DND-41 (cell line): ENCODE measurements at regions not wholly inside any gene's neighbourhood (a gene's known extent, or its start where the extent isn't known, plus 50 kb on each side); places are given as distances from the start of the nearest gene placed in this dataset.

Experiments used
- CTCF ChIP-seq: IDR thresholded peaks from 2 replicates; pipeline ENCODE4 v1.5.1; 2012; ENCODE audit warnings: borderline replicate concordance, low read length, moderate library complexity, mild to moderate bottlenecking; ENCODE audit not compliant: poor library complexity, severe bottlenecking; ENCODE audit errors: extremely low read depth
- EZH2 ChIP-seq: IDR thresholded peaks from 3 replicates; pipeline ENCODE4 v1.6.1; 2012; ENCODE audit warnings: borderline replicate concordance, low read depth, mild to moderate bottlenecking, moderate library complexity, low read length, inconsistent platforms; ENCODE audit not compliant: severe bottlenecking

DNA sequence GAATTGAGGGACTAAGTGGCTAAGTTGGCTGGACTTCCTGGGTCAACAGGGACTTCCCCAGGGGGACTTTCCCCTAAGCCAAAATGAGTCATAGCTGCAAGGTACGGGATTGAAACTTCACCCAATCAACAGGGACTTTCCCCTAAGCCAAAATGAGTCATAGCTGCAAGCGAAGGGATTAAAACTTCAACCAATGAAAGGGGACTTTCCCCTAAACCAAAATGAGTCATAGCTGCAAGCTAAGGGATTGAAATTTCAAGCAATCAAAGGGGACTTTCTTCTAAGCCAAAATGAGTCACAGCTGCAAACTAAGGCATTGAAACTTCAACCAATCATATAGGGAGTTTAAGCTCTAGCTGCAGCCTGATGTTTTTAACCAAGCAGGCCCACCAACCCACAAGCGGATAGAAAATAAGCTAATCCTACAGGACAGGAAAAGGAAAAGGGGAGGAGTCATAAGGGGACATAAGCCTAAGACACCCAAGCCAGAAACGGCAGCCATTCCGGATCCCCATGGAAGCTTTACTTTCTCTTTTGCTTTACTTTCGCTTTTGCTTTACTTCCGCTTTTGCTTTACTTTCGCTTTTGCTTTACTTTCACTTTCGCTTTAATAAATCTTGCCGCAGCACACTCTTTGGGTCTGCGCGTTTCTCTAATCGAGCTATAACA, 1375.4 kb upstream of the CELF4 start:
- no peak for TF ChIP-seq CTCF
- TF ChIP-seq EZH2, result no peak
